Lower leg skin (tissue), 3 donors: ENCODE measurements at regions not wholly inside any gene's neighbourhood (a gene's known extent, or its start where the extent isn't known, plus 50 kb on each side); places are given as distances from the start of the nearest gene placed in this dataset.

Experiments used
- POLR2A ChIP-seq, 2 donors: fragments of 450-650 bp; IDR thresholded peaks; one replicate each; pipeline ENCODE4 v1.6.1; 2016 to 2017; ENCODE audit warnings: antibody characterized with exemption in 2 of 2, mild to moderate bottlenecking in 1 of 2, moderate library complexity in 1 of 2
- TF ChIP-seq, protein P1 (sequence below), 3 donors: fragments of 450-650 bp; IDR thresholded peaks; one replicate each; pipeline ENCODE4 v1.5.1; 2016; ENCODE audit warnings: antibody characterized with exemption in 3 of 3, mild to moderate bottlenecking in 3 of 3, moderate library complexity in 2 of 3

DNA sequence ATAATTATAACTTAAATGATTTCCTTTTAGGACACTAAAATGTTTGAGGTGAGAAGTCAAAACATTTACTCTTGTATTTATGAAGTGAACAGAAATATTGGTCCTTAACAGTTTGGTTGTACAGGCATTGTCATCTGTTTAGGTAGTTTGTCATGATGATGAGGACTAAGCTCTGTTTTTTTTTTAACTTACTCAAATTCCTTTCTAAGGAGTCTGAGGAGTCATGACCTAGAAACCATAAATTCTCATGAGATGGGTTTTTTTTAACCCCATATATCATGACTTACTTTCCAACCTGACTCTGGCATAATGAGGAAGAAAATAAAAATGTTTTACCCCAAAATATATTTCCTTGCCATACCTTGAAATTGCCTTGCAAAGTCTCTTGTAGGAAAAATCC, 1176.2 kb downstream of the SUCLG1 start:
- TF ChIP-seq, protein P1, sequence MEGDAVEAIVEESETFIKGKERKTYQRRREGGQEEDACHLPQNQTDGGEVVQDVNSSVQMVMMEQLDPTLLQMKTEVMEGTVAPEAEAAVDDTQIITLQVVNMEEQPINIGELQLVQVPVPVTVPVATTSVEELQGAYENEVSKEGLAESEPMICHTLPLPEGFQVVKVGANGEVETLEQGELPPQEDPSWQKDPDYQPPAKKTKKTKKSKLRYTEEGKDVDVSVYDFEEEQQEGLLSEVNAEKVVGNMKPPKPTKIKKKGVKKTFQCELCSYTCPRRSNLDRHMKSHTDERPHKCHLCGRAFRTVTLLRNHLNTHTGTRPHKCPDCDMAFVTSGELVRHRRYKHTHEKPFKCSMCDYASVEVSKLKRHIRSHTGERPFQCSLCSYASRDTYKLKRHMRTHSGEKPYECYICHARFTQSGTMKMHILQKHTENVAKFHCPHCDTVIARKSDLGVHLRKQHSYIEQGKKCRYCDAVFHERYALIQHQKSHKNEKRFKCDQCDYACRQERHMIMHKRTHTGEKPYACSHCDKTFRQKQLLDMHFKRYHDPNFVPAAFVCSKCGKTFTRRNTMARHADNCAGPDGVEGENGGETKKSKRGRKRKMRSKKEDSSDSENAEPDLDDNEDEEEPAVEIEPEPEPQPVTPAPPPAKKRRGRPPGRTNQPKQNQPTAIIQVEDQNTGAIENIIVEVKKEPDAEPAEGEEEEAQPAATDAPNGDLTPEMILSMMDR (IDR thresholded peaks at IDR 0.05): no peak
- TF ChIP-seq POLR2A (IDR thresholded peaks at IDR 0.05): no peak
